Mesendoderm (in vitro differentiated cells): ENCODE measurements at regions not wholly inside any gene's neighbourhood (a gene's known extent, or its start where the extent isn't known, plus 50 kb on each side); places are given as distances from the start of the nearest gene placed in this dataset.

ENCODE experiments used
- DNase-seq: peaks from one replicate; pipeline ENCODE4 v3.0.0; 2013
- H2AK5ac ChIP-seq: 2 replicates; pipeline ENCODE4 v1.6.1; 2013; ENCODE audit warnings: low read length, inconsistent platforms
- H2BK120ac ChIP-seq: 2 replicates; pipeline ENCODE4 v1.6.1; 2013; ENCODE audit warnings: low read depth, mild to moderate bottlenecking, low read length, moderate library complexity, mixed read lengths
- H2BK15ac ChIP-seq: replicated peaks from 2 replicates; pipeline ENCODE4 v1.6.1; 2013; ENCODE audit warnings: low read depth, mild to moderate bottlenecking, moderate library complexity
- H2BK5ac ChIP-seq: 2 replicates; pipeline ENCODE4 v1.6.1; 2013; ENCODE audit warnings: low read length, inconsistent platforms
- H3K18ac ChIP-seq: 2 replicates; pipeline ENCODE4 v1.6.1; 2013; ENCODE audit warnings: mild to moderate bottlenecking, low read length, mixed read lengths
- H3K23ac ChIP-seq: one replicate; pipeline ENCODE4 v1.6.1; 2013; ENCODE audit warnings: low read length
- H3K27ac ChIP-seq: 2 replicates; pipeline ENCODE4 v1.5.1; 2013; ENCODE audit warnings: low read depth, mild to moderate bottlenecking, inconsistent platforms, low read length, moderate library complexity
- H3K27me3 ChIP-seq: 2 replicates; pipeline ENCODE4 v1.6.1; 2013; ENCODE audit warnings: low read length, control low read depth, mild to moderate bottlenecking, inconsistent platforms; ENCODE audit not compliant: insufficient read depth, poor library complexity
- H3K36me3 ChIP-seq: 2 replicates; pipeline ENCODE4 v1.6.1; 2013; ENCODE audit warnings: low read length, inconsistent platforms; ENCODE audit not compliant: control insufficient read depth, insufficient read depth
- H3K4ac ChIP-seq: one replicate; pipeline ENCODE4 v1.6.1; 2013; ENCODE audit warnings: low read depth, mild to moderate bottlenecking, low read length, moderate library complexity
- H3K4me1 ChIP-seq: 2 replicates; pipeline ENCODE4 v1.6.1; 2013; ENCODE audit warnings: low read depth, low read length, inconsistent platforms; ENCODE audit not compliant: control insufficient read depth
- H3K4me2 ChIP-seq: 2 replicates; pipeline ENCODE4 v1.6.1; 2013; ENCODE audit warnings: low read length
- H3K4me3 ChIP-seq: 2 replicates; pipeline ENCODE4 v1.5.1; 2013; ENCODE audit warnings: mild to moderate bottlenecking, low read length
- H3K56ac ChIP-seq: one replicate; pipeline ENCODE4 v1.6.1; 2013; ENCODE audit warnings: low read length
- H3K79me1 ChIP-seq: 2 replicates; pipeline ENCODE4 v1.6.1; 2013; ENCODE audit warnings: low read length, inconsistent platforms
- H3K79me2 ChIP-seq: 2 replicates; pipeline ENCODE4 v1.6.1; 2013; ENCODE audit warnings: mild to moderate bottlenecking, low read length; ENCODE audit not compliant: control insufficient read depth, insufficient read depth
- H3K9ac ChIP-seq: 2 replicates; pipeline ENCODE4 v1.6.1; 2013; ENCODE audit warnings: low read length, inconsistent platforms
- H4K5ac ChIP-seq: one replicate; pipeline ENCODE4 v1.6.1; 2013; ENCODE audit warnings: low read length
- H4K8ac ChIP-seq: one replicate; pipeline ENCODE4 v1.6.1; 2013; ENCODE audit warnings: low read depth, mild to moderate bottlenecking, control low read depth, low read length, moderate library complexity
- WGBS: extraction: QIAGEN DNeasy Blood & Tissue Kit; methylation state at CpG from one replicate; pipeline ENCODE4 v1.1.7; 2013; ENCODE audit warnings: low lambda C conversion rate, missing lambda C conversion rate; ENCODE audit not compliant: insufficient coverage; ENCODE audit errors: extremely low coverage; 5-methylcytosine and 5-hydroxymethylcytosine counted together

DNA sequence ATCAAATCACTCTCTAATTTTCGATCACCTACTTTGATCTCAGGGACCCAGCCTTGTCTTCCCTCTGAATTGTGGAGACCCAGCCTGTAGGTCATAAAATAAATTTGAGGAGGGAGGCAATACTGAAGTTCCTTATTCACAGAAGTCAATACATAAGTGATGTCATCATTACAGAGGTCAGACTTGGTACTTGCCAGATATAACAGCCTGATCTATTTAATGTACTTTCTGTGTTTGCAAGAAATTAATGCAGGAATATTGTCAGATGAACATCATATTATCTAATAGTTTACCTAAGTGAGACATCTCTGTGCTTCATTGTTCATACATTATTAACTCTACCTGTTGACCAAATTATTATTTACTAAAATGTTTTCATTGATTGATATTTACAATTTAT is 105.6 kb downstream of the GPAM start:
- Histone ChIP-seq H3K79me2 (no peaks in the 10 kb centered on the region), H2AK5ac (no peak overlapping the region), H4K8ac (no peak overlapping the region), H3K9ac (no peak overlapping the region), H2BK120ac (no peak overlapping the region), H3K79me1 (no peaks in the 10 kb centered on the region), H3K27ac (no peak overlapping the region), H3K27me3 (no peaks in the 10 kb centered on the region), H3K4ac (no peak overlapping the region), H3K4me2 (no peak overlapping the region), H3K36me3 (no peaks in the 10 kb centered on the region), H2BK15ac (no peak overlapping the region), H4K5ac (no peak overlapping the region), H3K4me1 (no peaks in the 10 kb centered on the region), H2BK5ac (no peak overlapping the region), H3K23ac (no peak overlapping the region), H3K56ac (no peak overlapping the region), H3K18ac (no peak overlapping the region), H3K4me3 (no peak overlapping the region)
- WGBS = 100% methylated on average over 1 of the region's 1 CpG
- no peak for DNase-seq

DNA sequence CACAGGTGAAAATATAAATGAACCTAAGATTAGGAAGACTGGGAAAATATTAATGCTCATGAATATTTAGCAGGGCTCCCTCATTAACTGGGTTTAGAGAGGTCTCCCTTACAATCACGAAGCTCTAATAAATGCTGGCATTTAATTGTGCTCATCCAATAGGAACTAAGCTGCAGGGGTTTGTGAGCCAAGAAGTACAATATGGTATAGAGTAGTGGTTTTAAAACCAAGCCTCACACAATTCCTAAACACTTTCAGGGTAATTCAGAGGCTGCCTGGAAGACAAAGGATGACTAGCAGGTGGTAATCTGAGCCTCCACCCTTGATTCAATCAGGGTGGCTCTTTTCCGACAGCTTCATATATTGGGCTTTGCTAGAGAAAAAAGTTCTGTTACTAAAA is 103.3 kb downstream of the GPAM start:
- no peak overlapping the region for H2AK5ac ChIP-seq
- H2BK120ac ChIP-seq = no peak overlapping the region
- no CpG with 5 or more reads among the region's 2 CpGs for WGBS
- peak; percentile 2 for DNase-seq
- H3K56ac ChIP-seq = no peak overlapping the region
- H3K23ac ChIP-seq = no peak overlapping the region
- H3K18ac ChIP-seq = no peak overlapping the region
- H3K4ac ChIP-seq = no peak overlapping the region
- no peak overlapping the region for H3K9ac ChIP-seq
- H2BK15ac ChIP-seq = no peak overlapping the region
- H3K36me3 ChIP-seq = no peaks in the 10 kb centered on the region
- no peak overlapping the region for H3K4me2 ChIP-seq
- no peak overlapping the region for H3K27ac ChIP-seq
- H3K79me2 ChIP-seq = no peaks in the 10 kb centered on the region
- no peaks in the 10 kb centered on the region for H3K79me1 ChIP-seq
- no peaks in the 10 kb centered on the region for H3K4me1 ChIP-seq
- H4K5ac ChIP-seq = no peak overlapping the region
- H3K4me3 ChIP-seq = no peak overlapping the region
- H4K8ac ChIP-seq = no peak overlapping the region
- H3K27me3 ChIP-seq = no peaks in the 10 kb centered on the region
- H2BK5ac ChIP-seq = no peak overlapping the region

DNA sequence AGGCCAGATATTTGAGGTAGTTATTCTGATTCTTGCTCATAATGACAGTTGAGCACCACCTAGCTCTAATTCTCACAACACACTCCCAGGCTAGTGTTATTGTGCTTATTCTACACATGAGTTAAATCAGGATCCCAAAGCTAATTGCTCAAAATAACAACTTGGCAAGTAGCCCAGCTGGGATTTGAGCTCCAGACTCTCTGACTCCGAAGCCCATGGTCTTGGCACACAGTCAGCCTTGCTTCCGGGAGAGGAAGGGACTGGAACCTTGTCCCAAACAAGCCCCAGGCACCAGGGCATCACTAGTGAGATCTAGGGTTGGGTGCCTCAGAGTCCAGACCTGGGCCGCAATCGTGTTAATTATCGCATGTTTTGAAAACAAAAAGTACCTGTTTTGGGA is 101.4 kb downstream of the GPAM start:
- Histone ChIP-seq H2BK120ac (no peak overlapping the region), H3K56ac (no peak overlapping the region), H3K4ac (no peak overlapping the region), H3K4me2 (no peak overlapping the region), H4K8ac (no peak overlapping the region), H3K36me3 (no peaks in the 10 kb centered on the region), H3K79me1 (no peaks in the 10 kb centered on the region), H2BK5ac (no peak overlapping the region), H3K18ac (no peak overlapping the region), H3K4me3 (no peak overlapping the region), H2BK15ac (no peak overlapping the region), H3K79me2 (no peaks in the 10 kb centered on the region), H3K27ac (no peak overlapping the region), H2AK5ac (no peak overlapping the region), H3K9ac (no peak overlapping the region), H3K4me1 (no peaks in the 10 kb centered on the region), H3K23ac (no peak overlapping the region), H4K5ac (no peak overlapping the region), H3K27me3 (no peaks in the 10 kb centered on the region)
- no peak for DNase-seq
- no CpG with 5 or more reads among the region's 5 CpGs for WGBS

DNA sequence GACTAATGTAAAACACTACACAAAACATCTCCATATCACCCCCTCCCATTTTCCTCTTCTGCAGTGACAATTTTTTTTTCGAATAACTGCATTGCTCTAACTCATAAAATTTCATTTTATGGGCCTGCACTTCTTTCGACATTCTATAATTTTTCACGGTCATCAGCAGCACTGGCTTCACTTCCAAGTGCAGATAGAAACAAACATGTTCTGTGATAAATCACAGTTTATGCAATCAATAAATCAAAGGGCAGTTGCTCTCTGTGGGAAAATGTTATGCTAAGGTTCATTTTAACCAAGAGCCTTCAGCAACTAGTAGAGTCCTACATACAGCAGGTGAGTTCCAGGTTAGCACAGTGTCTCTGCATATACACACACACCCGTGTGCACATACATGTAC is 100.1 kb downstream of the GPAM start:
- Histone ChIP-seq H2BK15ac (no peak overlapping the region), H2AK5ac (no peak overlapping the region), H3K27ac (no peak overlapping the region), H3K4me3 (no peak overlapping the region), H3K9ac (no peak overlapping the region), H4K5ac (no peak overlapping the region), H3K18ac (no peak overlapping the region), H3K23ac (no peak overlapping the region), H3K56ac (no peak overlapping the region), H3K79me1 (no peaks in the 10 kb centered on the region), H2BK5ac (no peak overlapping the region), H2BK120ac (no peak overlapping the region), H3K4me2 (no peak overlapping the region), H4K8ac (no peak overlapping the region), H3K79me2 (no peaks in the 10 kb centered on the region), H3K4me1 (no peaks in the 10 kb centered on the region), H3K4ac (no peak overlapping the region), H3K27me3 (no peaks in the 10 kb centered on the region), H3K36me3 (no peaks in the 10 kb centered on the region)
- no peak for DNase-seq
- 100% methylated on average over 1 of the region's 4 CpGs for WGBS

DNA sequence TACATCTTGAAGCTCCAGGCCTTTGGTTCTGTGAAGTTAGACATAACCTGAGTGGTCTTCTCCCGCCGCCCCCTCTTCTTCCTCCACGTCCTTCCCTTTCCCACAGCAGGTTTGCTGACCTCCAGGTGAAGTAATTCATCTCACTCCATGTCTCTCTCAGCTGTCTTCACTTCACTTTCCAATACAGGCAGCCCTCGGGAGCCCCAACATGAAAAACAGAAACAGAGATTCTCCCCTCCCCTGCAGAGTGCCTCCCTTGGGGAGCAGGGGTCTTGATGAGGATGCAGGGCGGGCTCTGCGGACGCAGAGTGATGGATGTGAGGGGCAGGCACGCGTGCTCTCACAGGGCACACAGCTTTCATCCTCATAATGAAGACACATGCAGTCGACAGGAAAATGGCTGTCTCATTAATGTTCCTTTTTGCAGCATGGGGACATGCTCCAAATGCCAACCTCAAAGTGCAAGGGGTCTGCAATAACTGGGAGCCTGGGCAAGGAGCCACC is 95.6 kb downstream of the GPAM start:
- DNase-seq = no peak
- Histone ChIP-seq H3K18ac (no peak overlapping the region), H2AK5ac (no peak overlapping the region), H4K8ac (no peak overlapping the region), H3K4me2 (no peak overlapping the region), H3K36me3 (no peaks in the 10 kb centered on the region), H3K79me2 (no peaks in the 10 kb centered on the region), H3K79me1 (no peaks in the 10 kb centered on the region), H3K9ac (no peak overlapping the region), H3K4me1 (no peaks in the 10 kb centered on the region), H3K27me3 (no peaks in the 10 kb centered on the region), H3K27ac (no peak overlapping the region), H2BK15ac (no peak overlapping the region), H3K4me3 (no peak overlapping the region), H2BK5ac (no peak overlapping the region), H4K5ac (no peak overlapping the region), H3K23ac (no peak overlapping the region), H2BK120ac (no peak overlapping the region), H3K4ac (no peak overlapping the region), H3K56ac (no peak overlapping the region)
- WGBS = no CpG with 5 or more reads among the region's 10 CpGs

DNA sequence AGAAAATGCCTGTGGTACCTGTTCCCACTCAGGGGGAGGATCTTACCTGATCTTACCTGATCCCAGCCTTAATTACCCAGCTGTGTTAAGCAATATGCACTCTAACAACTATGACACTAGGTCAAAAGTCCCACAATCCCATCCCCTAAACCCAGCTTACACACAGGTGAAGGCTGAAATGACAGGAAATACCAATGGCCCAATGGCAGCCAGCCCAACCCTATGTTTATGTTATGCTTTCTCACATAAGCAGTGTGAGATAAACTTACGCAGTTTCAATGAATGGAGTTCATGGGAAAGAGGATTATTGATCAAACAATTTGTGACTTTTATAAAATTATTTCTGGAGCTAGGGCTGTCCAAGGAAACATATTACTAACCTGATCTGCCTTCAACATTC is 91.9 kb downstream of the GPAM start:
- Histone ChIP-seq H2BK15ac (no peak overlapping the region), H3K79me1 (no peaks in the 10 kb centered on the region), H3K56ac (no peak overlapping the region), H4K8ac (no peak overlapping the region), H3K4me2 (no peak overlapping the region), H3K36me3 (no peaks in the 10 kb centered on the region), H2AK5ac (no peak overlapping the region), H3K18ac (no peak overlapping the region), H3K27ac (no peak overlapping the region), H3K79me2 (no peaks in the 10 kb centered on the region), H3K23ac (no peak overlapping the region), H2BK120ac (no peak overlapping the region), H3K27me3 (no peaks in the 10 kb centered on the region), H3K4ac (no peak overlapping the region), H4K5ac (no peak overlapping the region), H3K4me1 (no peaks in the 10 kb centered on the region), H3K4me3 (no peak overlapping the region), H2BK5ac (no peak overlapping the region), H3K9ac (no peak overlapping the region)
- no peak for DNase-seq
- WGBS = no CpG with 5 or more reads among the region's 1 CpG
